HepG2 (cell line): ENCODE measurements at regions not wholly inside any gene's neighbourhood (a gene's known extent, or its start where the extent isn't known, plus 50 kb on each side); places are given as distances from the start of the nearest gene placed in this dataset.

Experiments used
- ATAC-seq: fragments of 200-7000 bp; cut with Tn5 transposase; 3 replicates; pipeline ENCODE4 v1.9.1; 2020; ENCODE audit warnings: mild to moderate bottlenecking, moderate library complexity
- BruUV-seq: library from RNA; stranded (reverse); fragments of 400-500 nt; replicated peaks from 2 replicates; lab custom pipeline; 2021; lab: Mats Ljungman, UMichigan
- CTCF ChIA-PET: fragments of 300-600 bp; formaldehyde crosslinking; extraction: SDS; loops from one replicate; lab custom pipeline; 2021; ENCODE audit warnings: low total read pairs, inconsistent platforms, low intra/inter-chr PET ratio; lab: Yijun Ruan, JAX
- POLR2A ChIA-PET: fragments of 350-600 bp; sonication (Branson Sonifier 250); formaldehyde crosslinking; loops from one replicate; lab custom pipeline; 2020; ENCODE audit warnings: antibody characterized with exemption, inconsistent platforms; lab: Yijun Ruan, JAX
- DNase-seq: peaks from one replicate; pipeline ENCODE4 v3.0.0-alpha.2; 2015; ENCODE audit warnings: low spot score
- FAIRE-seq: peaks from 3 replicates; lab custom pipeline; 2011; peaks lifted over from hg19 to GRCh38; lab: Jason Lieb, UNC
- H2AFZ ChIP-seq: one replicate; pipeline ENCODE4 v1.6.1; 2011; ENCODE audit warnings: low read length, inconsistent platforms
- H3K27ac ChIP-seq: fragments of 300-600 bp; 3 replicates; pipeline ENCODE4 v1.8.0; 2011; ENCODE audit warnings: mixed run types, mild to moderate bottlenecking, mixed read lengths, low read length, inconsistent platforms; ENCODE audit not compliant: insufficient read depth; ENCODE audit errors: extremely low read length
- H3K27me3 ChIP-seq, 2 experiments: fragments of 200-600 bp in 1 of 2; 2 replicates in 1 of 2; 3 replicates in 1 of 2; pipeline versions ENCODE4 v1.6.0 to v1.8.0; 2011; ENCODE audit warnings: low read length in 2 of 2, mild to moderate bottlenecking in 2 of 2, moderate library complexity in 2 of 2, inconsistent platforms in 1 of 2; ENCODE audit not compliant: insufficient read depth in 2 of 2, control insufficient read depth in 1 of 2
- H3K36me3 ChIP-seq, 2 experiments: fragments of 200-600 bp in 1 of 2; replicated peaks in 1 of 2; 2 replicates in 1 of 2; 3 replicates in 1 of 2; pipeline versions ENCODE4 v1.5.1 to v1.8.0; 2011; ENCODE audit warnings: low read length in 2 of 2, inconsistent platforms in 1 of 2; ENCODE audit not compliant: insufficient read depth in 2 of 2, control insufficient read depth in 1 of 2
- H3K4me1 ChIP-seq: 2 replicates; pipeline ENCODE4 v1.5.1; 2012; ENCODE audit warnings: low read length, inconsistent platforms; ENCODE audit not compliant: insufficient read depth
- H3K4me2 ChIP-seq: 2 replicates; pipeline ENCODE4 v1.6.0; 2011; ENCODE audit warnings: low read depth, low read length, inconsistent platforms
- H3K4me3 ChIP-seq, 3 experiments: fragments of 200-600 bp in 1 of 3; sonication (generic), shearing (Covaris generic) in 1 of 3; replicated peaks in 1 of 3; 2 replicates each; pipeline ENCODE4 v1.5.1; 2011 to 2016; ENCODE audit warnings: low read length in 3 of 3, inconsistent platforms in 2 of 3, low read depth in 2 of 3, mild to moderate bottlenecking in 2 of 3, control low read depth in 1 of 3, mixed read lengths in 1 of 3; ENCODE audit not compliant: insufficient read depth in 1 of 3
- H3K79me2 ChIP-seq: one replicate; pipeline ENCODE4 v1.6.1; 2011; ENCODE audit warnings: low read length, inconsistent platforms; ENCODE audit not compliant: insufficient read depth
- H3K9ac ChIP-seq: 2 replicates; pipeline ENCODE4 v1.6.0; 2011; ENCODE audit warnings: mild to moderate bottlenecking, low read depth, low read length, inconsistent platforms; ENCODE audit not compliant: insufficient read depth
- H3K9me3 ChIP-seq: 2 replicates; pipeline ENCODE4 v1.5.1; 2012; ENCODE audit warnings: mild to moderate bottlenecking, low read length
- H4K20me1 ChIP-seq: 2 replicates; pipeline ENCODE4 v1.6.0; 2011; ENCODE audit warnings: inconsistent platforms, mild to moderate bottlenecking, low read length, moderate library complexity; ENCODE audit not compliant: insufficient read depth
- ATF7 ChIP-seq, 2 experiments: fragments of 450-650 bp in 1 of 2; sonication (generic) in 1 of 2; formaldehyde crosslinking in 1 of 2; IDR thresholded peaks; 2 replicates each; pipeline versions ENCODE4 v1.4.0 to v1.6.1; 2016 to 2020; ENCODE audit warnings: antibody characterized with exemption in 1 of 2, mild to moderate bottlenecking in 1 of 2, missing genetic modification reagents in 1 of 2
- CC2D1A ChIP-seq: sonication (generic); formaldehyde crosslinking; IDR thresholded peaks from 2 replicates; pipeline ENCODE4 v1.8.1; 2023; ENCODE audit warnings: mild to moderate bottlenecking, missing genetic modification reagents
- CHD2 ChIP-seq: IDR thresholded peaks from 2 replicates; pipeline ENCODE4 v1.6.1; 2011; ENCODE audit warnings: low read depth, low read length, improper control_type of control experiment
- MATR3 ChIP-seq: sonication (generic); formaldehyde crosslinking; IDR thresholded peaks from 2 replicates; pipeline ENCODE4 v1.4.0; 2020; ENCODE audit warnings: missing genetic modification reagents
- MEF2D ChIP-seq: sonication (generic); formaldehyde crosslinking; IDR thresholded peaks from 2 replicates; pipeline ENCODE4 v1.5.1; 2020; ENCODE audit warnings: mild to moderate bottlenecking, missing genetic modification reagents
- MXD3 ChIP-seq: IDR thresholded peaks from 2 replicates; pipeline ENCODE4 v1.6.1; 2016; ENCODE audit warnings: mild to moderate bottlenecking, missing biosample characterization, missing genetic modification reagents
- NCOA1 ChIP-seq: sonication (generic); formaldehyde crosslinking; IDR thresholded peaks from 2 replicates; pipeline ENCODE4 v1.9.0; 2021; ENCODE audit warnings: missing genetic modification reagents
- RFXAP ChIP-seq: sonication (generic); formaldehyde crosslinking; IDR thresholded peaks from 2 replicates; pipeline ENCODE4 v1.4.0; 2020; ENCODE audit warnings: missing genetic modification reagents, borderline replicate concordance
- RXRB ChIP-seq: IDR thresholded peaks from 2 replicates; pipeline ENCODE4 v1.6.1; 2016; ENCODE audit warnings: borderline replicate concordance, missing genetic modification reagents, missing compliant biosample characterization
- SALL1 ChIP-seq: sonication (generic); formaldehyde crosslinking; IDR thresholded peaks from 2 replicates; pipeline ENCODE4 v1.8.0; 2022; ENCODE audit warnings: mild to moderate bottlenecking, missing genetic modification reagents
- SPEN ChIP-seq: sonication (generic); formaldehyde crosslinking; IDR thresholded peaks from 2 replicates; pipeline ENCODE4 v1.5.1; 2020; ENCODE audit warnings: low read depth, mild to moderate bottlenecking, missing genetic modification reagents
- TOE1 ChIP-seq: sonication (generic); formaldehyde crosslinking; IDR thresholded peaks from 2 replicates; pipeline ENCODE4 v1.4.0; 2020; ENCODE audit warnings: mild to moderate bottlenecking, missing genetic modification reagents
- YY1 ChIP-seq: IDR thresholded peaks from 2 replicates; pipeline ENCODE4 v1.6.1; 2011; ENCODE audit warnings: low read length, low read depth, moderate library complexity, mild to moderate bottlenecking; ENCODE audit not compliant: insufficient read depth, insufficient replicate concordance
- ZNF546 ChIP-seq: sonication (generic); formaldehyde crosslinking; conservative IDR thresholded peaks from 2 replicates; pipeline ENCODE4 v1.8.1; 2023; ENCODE audit warnings: mild to moderate bottlenecking, missing genetic modification reagents
- ZNF557 ChIP-seq: sonication (generic); formaldehyde crosslinking; IDR thresholded peaks from 2 replicates; pipeline ENCODE4 v1.4.0; 2020; ENCODE audit warnings: missing genetic modification reagents
- ZNF558 ChIP-seq: sonication (generic); formaldehyde crosslinking; IDR thresholded peaks from 2 replicates; pipeline ENCODE4 v1.9.0; 2022; ENCODE audit warnings: mild to moderate bottlenecking, missing genetic modification reagents, borderline replicate concordance
- ZNF576 ChIP-seq: sonication (generic); formaldehyde crosslinking; IDR thresholded peaks from 2 replicates; pipeline ENCODE4 v1.4.0; 2020; ENCODE audit warnings: mild to moderate bottlenecking, missing genetic modification reagents
- ZNF629 ChIP-seq: sonication (generic); formaldehyde crosslinking; conservative IDR thresholded peaks from 2 replicates; pipeline ENCODE4 v1.5.0; 2020; ENCODE audit warnings: missing genetic modification reagents
- WGBS: methylation state at CpG from one replicate; pipeline ENCODE4 v1.1.6; 2017; ENCODE audit warnings: low lambda C conversion rate; 5-methylcytosine and 5-hydroxymethylcytosine counted together
- in situ Hi-C: cut with HindIII; loops from 2 replicates; pipeline ENCODE4 v1.10.0; 2017; ENCODE audit warnings: low pct_unique_long_range_greater_than_20kb; ENCODE audit not compliant: extremely low pct_ligation_motif_present
- intact Hi-C: fragments of 100-400 bp; cut with micrococcal nuclease; formaldehyde crosslinking; loops from one replicate; pipeline ENCODE4 v1.10.0; 2022; ENCODE audit not compliant: unreplicated experiment

GRCh38 chr10:62511656-62512055 lies 137.5 kb downstream of the ZNF365 start:
- WGBS = 0% methylated on average over 2 of the region's 2 CpGs
- no peak for TF ChIP-seq RFXAP (CRISPR knock-in tag)
- 0 out of 2 replicates have a peak, but pooled peaks have one; percentile 19 for TF ChIP-seq ATF7 (IDR thresholded peaks at IDR 0.05)
- TF ChIP-seq ATF7 (CRISPR knock-in tag; IDR thresholded peaks at IDR 0.05) = no peak
- no peak for FAIRE-seq
- in situ Hi-C loops = no loop called here
- ChIA-PET POLR2A (no interaction called here), CTCF (no interaction called here)
- Histone ChIP-seq H3K4me2 (no peak overlapping the region), H3K9ac (no peak overlapping the region), H4K20me1 (no peaks in the 10 kb centered on the region), H2AFZ (no peak overlapping the region), H3K27ac (no peak overlapping the region), H3K4me1 (no peaks in the 10 kb centered on the region), H3K27me3 (no peaks in the 10 kb centered on the region), H3K36me3 (no peaks in the 10 kb centered on the region), H3K4me3 (no peak overlapping the region), H3K9me3 (no peaks in the 10 kb centered on the region), H3K79me2 (no peaks in the 10 kb centered on the region)
- intact Hi-C loops = no loop called here
- DNase-seq = no peak
- BruUV-seq = no TSS peak
- ATAC-seq = no peak

GRCh38 chr10:62512732-62513475 lies 138.7 kb downstream of the ZNF365 start:
- H3K36me3 ChIP-seq = no peaks in the 10 kb centered on the region
- H3K9me3 ChIP-seq = no peaks in the 10 kb centered on the region
- H2AFZ ChIP-seq = no peak overlapping the region
- ATAC-seq = no peak
- no peak for FAIRE-seq
- 18% methylated on average over 5 of the region's 5 CpGs for WGBS
- H3K4me3 ChIP-seq = no peak overlapping the region
- no peak overlapping the region for H3K9ac ChIP-seq
- H3K4me2 ChIP-seq = no peak overlapping the region
- in situ Hi-C loops = no loop called here
- intact Hi-C loops = no loop called here
- no peaks in the 10 kb centered on the region for H3K79me2 ChIP-seq
- CTCF ChIA-PET = no interaction called here
- H3K4me1 ChIP-seq = no peaks in the 10 kb centered on the region
- no peak for DNase-seq
- no peaks in the 10 kb centered on the region for H3K27me3 ChIP-seq
- H3K27ac ChIP-seq = no peak overlapping the region
- POLR2A ChIA-PET = no interaction called here
- H4K20me1 ChIP-seq = no peaks in the 10 kb centered on the region
- TF ChIP-seq RXRB = no peak
- no peak for TF ChIP-seq ZNF546 (CRISPR knock-in tag)
- no peak for TF ChIP-seq ZNF629 (CRISPR knock-in tag)
- no peak for TF ChIP-seq YY1
- no peak for TF ChIP-seq MATR3 (CRISPR knock-in tag)
- no peak for TF ChIP-seq MEF2D (CRISPR knock-in tag)
- TF ChIP-seq ZNF557 (CRISPR knock-in tag) = no peak
- TF ChIP-seq SALL1 (CRISPR knock-in tag) = no peak
- TF ChIP-seq TOE1 = no peak
- TF ChIP-seq ZNF558 (CRISPR knock-in tag) = no peak
- TF ChIP-seq NCOA1 (CRISPR knock-in tag) = no peak
- no peak for TF ChIP-seq MXD3 (CRISPR knock-in tag)
- TF ChIP-seq ZNF576 (CRISPR knock-in tag) = no peak
- no peak for TF ChIP-seq CC2D1A
- no peak for TF ChIP-seq CHD2
- no peak for TF ChIP-seq SPEN (CRISPR knock-in tag)
- TF ChIP-seq, all 625 proteins: peak for 0
- BruUV-seq = no TSS peak
